Neural cell (in vitro differentiated cells): ENCODE measurements at regions not wholly inside any gene's neighbourhood (a gene's known extent, or its start where the extent isn't known, plus 50 kb on each side); places are given as distances from the start of the nearest gene placed in this dataset.

Experiments
- H2AFZ ChIP-seq: fragments of 200-600, 300-800 bp; sonication (generic), shearing (Covaris generic); 2 replicates; pipeline ENCODE4 v1.6.0; 2014; ENCODE audit warnings: low read depth, mild to moderate bottlenecking, antibody characterized with exemption, low read length, moderate library complexity
- H3F3A ChIP-seq: fragments of 200-600 bp; shearing (Covaris generic); 2 replicates; pipeline ENCODE4 v1.6.1; 2016; ENCODE audit warnings: mild to moderate bottlenecking, moderate library complexity, mixed read lengths, antibody characterized with exemption, low read length; ENCODE audit not compliant: insufficient read depth, poor library complexity, severe bottlenecking
- H3K27ac ChIP-seq: fragments of 200-600, 300-800 bp; sonication (generic), shearing (Covaris generic); 2 replicates; pipeline ENCODE4 v1.5.1; 2014; ENCODE audit warnings: mild to moderate bottlenecking, low read length, moderate library complexity
- H3K27me3 ChIP-seq: fragments of 300-800, 200-600 bp; sonication (generic), shearing (Covaris generic); 2 replicates; pipeline ENCODE4 v1.6.0; 2014; ENCODE audit warnings: mild to moderate bottlenecking, low read depth, low read length, moderate library complexity; ENCODE audit not compliant: insufficient read depth
- H3K36me3 ChIP-seq: fragments of 300-800, 200-600 bp; sonication (generic), shearing (Covaris generic); 2 replicates; pipeline ENCODE4 v1.5.1; 2014; ENCODE audit warnings: mild to moderate bottlenecking, antibody characterized with exemption, low read length, moderate library complexity; ENCODE audit not compliant: insufficient read depth
- H3K4me2 ChIP-seq: fragments of 300-800, 200-600 bp; sonication (generic), shearing (Covaris generic); 2 replicates; pipeline ENCODE4 v1.6.0; 2014; ENCODE audit warnings: mild to moderate bottlenecking, low read length
- H3K4me3 ChIP-seq: fragments of 300-800, 200-600 bp; sonication (generic), shearing (Covaris generic); 2 replicates; pipeline ENCODE4 v1.5.1; 2014; ENCODE audit warnings: mild to moderate bottlenecking, low read length, moderate library complexity
- H3K79me2 ChIP-seq: fragments of 200-600 bp; shearing (Covaris generic); replicated peaks from 2 replicates; pipeline ENCODE4 v1.6.0; 2014; ENCODE audit warnings: mild to moderate bottlenecking, low read length, moderate library complexity; ENCODE audit not compliant: insufficient read depth
- H3K9ac ChIP-seq: fragments of 300-800, 200-600 bp; sonication (generic), shearing (Covaris generic); 2 replicates; pipeline ENCODE4 v1.6.1; 2016; ENCODE audit warnings: mild to moderate bottlenecking, low read length, mixed read lengths
- H3K9me2 ChIP-seq: fragments of 200-600 bp; shearing (Covaris generic); 2 replicates; pipeline ENCODE4 v1.6.1; 2016; ENCODE audit warnings: mild to moderate bottlenecking, low read length, mixed read lengths; ENCODE audit not compliant: insufficient read depth
- H3K9me3 ChIP-seq: fragments of 200-600, 300-800 bp; sonication (generic), shearing (Covaris generic); 2 replicates; pipeline ENCODE4 v1.6.1; 2016; ENCODE audit warnings: mild to moderate bottlenecking, mixed run types, low read length, moderate library complexity, mixed read lengths
- H4K20me1 ChIP-seq: fragments of 200-600 bp; shearing (Covaris generic); 2 replicates; pipeline ENCODE4 v1.6.1; 2016; ENCODE audit warnings: mild to moderate bottlenecking, mixed run types; ENCODE audit not compliant: insufficient read depth
- EP300 ChIP-seq: fragments of 450-650 bp; conservative IDR thresholded peaks from 2 replicates; pipeline ENCODE4 v1.6.1; 2014; ENCODE audit warnings: antibody characterized with exemption, mild to moderate bottlenecking, moderate library complexity; ENCODE audit not compliant: poor library complexity, severe bottlenecking
- EZH2 ChIP-seq: fragments of 200-600, 300-800 bp; shearing (Covaris generic), sonication (generic); IDR thresholded peaks from 2 replicates; pipeline ENCODE4 v1.6.1; 2014; ENCODE audit warnings: antibody characterized with exemption, low read length, borderline replicate concordance, mild to moderate bottlenecking; ENCODE audit not compliant: insufficient read depth, poor library complexity, severe bottlenecking
- MXI1 ChIP-seq: fragments of 450-650 bp; conservative IDR thresholded peaks from 2 replicates; pipeline ENCODE4 v1.6.1; 2014; ENCODE audit warnings: antibody characterized with exemption, mild to moderate bottlenecking; ENCODE audit not compliant: poor library complexity, severe bottlenecking
- POLR2AphosphoS5 ChIP-seq: IDR thresholded peaks from 2 replicates; pipeline ENCODE4 v1.6.1; 2012
- RAD21 ChIP-seq: fragments of 450-650 bp; conservative IDR thresholded peaks from 2 replicates; pipeline ENCODE4 v1.6.1; 2014; ENCODE audit warnings: antibody characterized with exemption, mild to moderate bottlenecking, moderate library complexity
- REST ChIP-seq: IDR thresholded peaks from 2 replicates; pipeline ENCODE4 v1.6.1; 2012; ENCODE audit warnings: borderline replicate concordance
- SMC3 ChIP-seq: fragments of 450-650 bp; conservative IDR thresholded peaks from 2 replicates; pipeline ENCODE4 v1.6.1; 2014; ENCODE audit warnings: antibody characterized with exemption, mild to moderate bottlenecking, moderate library complexity; ENCODE audit not compliant: poor library complexity
- TAF1 ChIP-seq: IDR thresholded peaks from 2 replicates; pipeline ENCODE4 v1.6.1; 2012; ENCODE audit warnings: low read depth
- TF ChIP-seq, protein P1 (sequence below): fragments of 450-650 bp; IDR thresholded peaks from 2 replicates; pipeline ENCODE4 v1.5.1; 2014; ENCODE audit warnings: antibody characterized with exemption, mild to moderate bottlenecking, moderate library complexity; ENCODE audit not compliant: poor library complexity, severe bottlenecking

DNA sequence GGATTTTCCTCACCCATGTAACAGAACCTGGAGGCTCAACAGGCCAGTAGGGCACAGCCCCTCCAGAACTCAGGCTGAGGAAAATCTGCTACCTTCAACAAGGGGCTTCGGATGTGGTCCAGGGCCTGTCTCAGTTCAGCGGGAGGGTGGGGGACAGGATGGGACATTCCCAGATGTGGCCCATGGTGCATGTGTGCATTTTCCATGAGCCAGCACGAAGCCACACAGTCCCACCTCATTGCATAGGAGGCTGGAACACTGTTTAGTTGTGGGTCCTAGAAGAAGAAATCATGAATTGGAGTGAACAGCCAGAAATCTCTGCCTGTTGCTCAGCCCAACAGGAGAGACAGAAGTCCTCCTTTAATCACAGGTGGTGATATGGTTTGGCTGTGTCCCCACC is 469.6 kb upstream of the MYT1L start:
- Histone ChIP-seq H3K4me2 (no peak overlapping the region), H3K9ac (no peak overlapping the region), H3K27me3 (no peaks in the 10 kb centered on the region), H4K20me1 (no peaks in the 10 kb centered on the region), H3K79me2 (no peaks in the 10 kb centered on the region), H3K4me3 (no peak overlapping the region), H3F3A (no peaks in the 10 kb centered on the region), H3K9me3 (peaks cover 5% of the 10 kb centered on the region), H2AFZ (no peak overlapping the region), H3K36me3 (no peaks in the 10 kb centered on the region), H3K9me2 (no peaks in the 10 kb centered on the region), H3K27ac (no peak overlapping the region)
- TF ChIP-seq SMC3 (no peak), EZH2 (no peak), MXI1 (no peak), TAF1 (no peak), POLR2AphosphoS5 (no peak), EP300 (no peak), RAD21 (no peak), REST (no peak)
- TF ChIP-seq, protein P1, sequence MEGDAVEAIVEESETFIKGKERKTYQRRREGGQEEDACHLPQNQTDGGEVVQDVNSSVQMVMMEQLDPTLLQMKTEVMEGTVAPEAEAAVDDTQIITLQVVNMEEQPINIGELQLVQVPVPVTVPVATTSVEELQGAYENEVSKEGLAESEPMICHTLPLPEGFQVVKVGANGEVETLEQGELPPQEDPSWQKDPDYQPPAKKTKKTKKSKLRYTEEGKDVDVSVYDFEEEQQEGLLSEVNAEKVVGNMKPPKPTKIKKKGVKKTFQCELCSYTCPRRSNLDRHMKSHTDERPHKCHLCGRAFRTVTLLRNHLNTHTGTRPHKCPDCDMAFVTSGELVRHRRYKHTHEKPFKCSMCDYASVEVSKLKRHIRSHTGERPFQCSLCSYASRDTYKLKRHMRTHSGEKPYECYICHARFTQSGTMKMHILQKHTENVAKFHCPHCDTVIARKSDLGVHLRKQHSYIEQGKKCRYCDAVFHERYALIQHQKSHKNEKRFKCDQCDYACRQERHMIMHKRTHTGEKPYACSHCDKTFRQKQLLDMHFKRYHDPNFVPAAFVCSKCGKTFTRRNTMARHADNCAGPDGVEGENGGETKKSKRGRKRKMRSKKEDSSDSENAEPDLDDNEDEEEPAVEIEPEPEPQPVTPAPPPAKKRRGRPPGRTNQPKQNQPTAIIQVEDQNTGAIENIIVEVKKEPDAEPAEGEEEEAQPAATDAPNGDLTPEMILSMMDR = no peak

DNA sequence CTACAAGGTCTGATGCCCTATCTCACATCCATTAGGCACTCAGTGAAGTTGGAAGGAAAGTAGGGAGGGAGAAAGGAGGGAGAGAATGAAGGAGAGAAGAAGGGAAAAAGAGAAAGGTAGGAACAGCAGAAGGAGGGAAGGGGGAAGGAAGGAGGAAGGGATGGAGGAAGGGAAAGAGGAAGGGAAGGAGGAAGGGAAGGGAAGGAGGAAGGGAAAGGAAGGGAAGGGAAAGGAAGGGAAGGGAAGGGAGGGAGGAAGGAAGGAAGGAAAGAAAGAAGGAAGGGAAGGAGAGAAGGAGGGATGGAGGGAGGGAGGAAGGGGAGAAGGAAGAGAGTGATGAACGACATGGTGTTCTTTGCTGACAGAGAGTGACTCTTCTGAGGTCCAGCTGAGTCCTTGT is 468.9 kb upstream of the MYT1L start:
- Histone ChIP-seq H4K20me1 (no peaks in the 10 kb centered on the region), H3K9me3 (peaks cover 5% of the 10 kb centered on the region), H3F3A (no peaks in the 10 kb centered on the region), H3K9me2 (no peaks in the 10 kb centered on the region), H2AFZ (no peak overlapping the region), H3K27me3 (no peaks in the 10 kb centered on the region), H3K4me3 (no peak overlapping the region), H3K9ac (no peak overlapping the region), H3K36me3 (no peaks in the 10 kb centered on the region), H3K27ac (no peak overlapping the region), H3K79me2 (no peaks in the 10 kb centered on the region), H3K4me2 (no peak overlapping the region)
- TF ChIP-seq EP300 (no peak), TAF1 (no peak), RAD21 (no peak), EZH2 (no peak), SMC3 (no peak), POLR2AphosphoS5 (no peak), MXI1 (no peak), REST (no peak)
- TF ChIP-seq, protein P1 = no peak
